ENCODE measurements at regions not wholly inside any gene's neighbourhood (a gene's known extent, or its start where the extent isn't known, plus 50 kb on each side); places are given as distances from the start of the nearest gene placed in this dataset.
"Not testable (repeated sequence)": the region's sequence is repeated elsewhere in the genome, so short reads cannot be mapped to it uniquely, and the experiment has no call there.

DNA sequence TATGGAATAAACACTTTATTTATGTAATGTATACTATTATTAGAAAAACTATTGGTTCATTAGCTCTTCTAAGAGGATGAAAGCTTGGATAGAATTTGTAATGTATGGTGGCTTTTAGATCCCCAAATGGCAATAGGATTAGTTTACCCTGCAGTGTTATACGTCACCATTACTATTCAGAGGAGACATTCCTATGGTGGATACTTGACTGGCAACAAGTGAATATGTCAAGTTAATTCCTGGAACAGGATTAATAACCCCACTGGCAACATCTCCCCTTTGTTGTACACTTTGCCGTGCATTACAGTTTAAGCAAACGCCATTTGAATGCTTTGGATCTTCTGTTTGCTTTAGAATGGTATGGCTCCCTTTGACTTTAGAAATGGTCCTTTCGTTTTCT lies 420.3 kb downstream of the FAM47B start:
- H3K36me3 ChIP-seq (ENCODE audit: control insufficient read depth, insufficient read depth, low read length): no peaks in the 10 kb centered on the region

GRCh38 chrX:35374116-35374515 lies 424.0 kb upstream of the MAGEB16 start:
- no peaks in the 10 kb centered on the region for H3K4me1 Mint-ChIP-seq (ENCODE audit: low read depth, unreplicated experiment)
- peaks cover 2% of the 10 kb centered on the region for H3K27me3 Mint-ChIP-seq (ENCODE audit: insufficient read depth, unreplicated experiment)
- CTCF ChIA-PET: no interaction called here
- BruUV-seq (replicated peaks): no TSS peak
- no peak for DNase-seq
- no peaks in the 10 kb centered on the region for H3K4me1 ChIP-seq
- no peaks in the 10 kb centered on the region for H3K27me3 ChIP-seq (replicated peaks; ENCODE audit: control insufficient read depth, insufficient read depth, low read length)
- no peak overlapping the region for H3K4me3 ChIP-seq (ENCODE audit: low read depth, low read length)
- no peaks in the 10 kb centered on the region for H3K9me3 ChIP-seq
- H3K27ac Mint-ChIP-seq (ENCODE audit: unreplicated experiment): no peak overlapping the region
- no peaks in the 10 kb centered on the region for H3K36me3 Mint-ChIP-seq (ENCODE audit: insufficient read depth, unreplicated experiment)
- no peaks in the 10 kb centered on the region for H3K9me3 Mint-ChIP-seq (ENCODE audit: unreplicated experiment)
- POLR2A ChIA-PET: no interaction called here
- intact Hi-C loops (cut with micrococcal nuclease; ENCODE audit: unreplicated experiment): no loop called here
- no peak for TF ChIP-seq CTCF (IDR thresholded peaks at IDR 0.05; ENCODE audit: insufficient read depth in 1 of 2, low read depth in 1 of 2, low read length in 1 of 2, severe bottlenecking in 1 of 2, unreplicated experiment in 1 of 2)
- H3K36me3 ChIP-seq (ENCODE audit: control insufficient read depth, insufficient read depth, low read length): no peaks in the 10 kb centered on the region
- no peak overlapping the region for H3K4me3 Mint-ChIP-seq (ENCODE audit: unreplicated experiment)

More for the DNA sequence above, 420.3 kb downstream of the FAM47B start:
- Histone ChIP-seq H3K4me1 (no peaks in the 10 kb centered on the region), H3K27me3 (replicated peaks; ENCODE audit: control insufficient read depth, insufficient read depth, low read length) (no peaks in the 10 kb centered on the region), H3K9me3 (no peaks in the 10 kb centered on the region), H3K4me3 (ENCODE audit: low read depth, low read length) (no peak overlapping the region)
- Mint-ChIP-seq H3K4me1 (ENCODE audit: low read depth, unreplicated experiment) (no peaks in the 10 kb centered on the region), H3K9me3 (ENCODE audit: unreplicated experiment) (no peaks in the 10 kb centered on the region), H3K27me3 (ENCODE audit: insufficient read depth, unreplicated experiment) (no peaks in the 10 kb centered on the region), H3K27ac (ENCODE audit: unreplicated experiment) (no peak overlapping the region), H3K36me3 (ENCODE audit: insufficient read depth, unreplicated experiment) (no peaks in the 10 kb centered on the region), H3K4me3 (ENCODE audit: unreplicated experiment) (no peak overlapping the region)
- no peak for DNase-seq
- TF ChIP-seq CTCF (IDR thresholded peaks at IDR 0.05; ENCODE audit: insufficient read depth in 1 of 2, low read depth in 1 of 2, low read length in 1 of 2, severe bottlenecking in 1 of 2, unreplicated experiment in 1 of 2): no peak
- intact Hi-C loops (cut with micrococcal nuclease; ENCODE audit: unreplicated experiment): no loop called here
- ChIA-PET POLR2A (no interaction called here), CTCF (no interaction called here)
- no TSS peak for BruUV-seq (replicated peaks)

DNA sequence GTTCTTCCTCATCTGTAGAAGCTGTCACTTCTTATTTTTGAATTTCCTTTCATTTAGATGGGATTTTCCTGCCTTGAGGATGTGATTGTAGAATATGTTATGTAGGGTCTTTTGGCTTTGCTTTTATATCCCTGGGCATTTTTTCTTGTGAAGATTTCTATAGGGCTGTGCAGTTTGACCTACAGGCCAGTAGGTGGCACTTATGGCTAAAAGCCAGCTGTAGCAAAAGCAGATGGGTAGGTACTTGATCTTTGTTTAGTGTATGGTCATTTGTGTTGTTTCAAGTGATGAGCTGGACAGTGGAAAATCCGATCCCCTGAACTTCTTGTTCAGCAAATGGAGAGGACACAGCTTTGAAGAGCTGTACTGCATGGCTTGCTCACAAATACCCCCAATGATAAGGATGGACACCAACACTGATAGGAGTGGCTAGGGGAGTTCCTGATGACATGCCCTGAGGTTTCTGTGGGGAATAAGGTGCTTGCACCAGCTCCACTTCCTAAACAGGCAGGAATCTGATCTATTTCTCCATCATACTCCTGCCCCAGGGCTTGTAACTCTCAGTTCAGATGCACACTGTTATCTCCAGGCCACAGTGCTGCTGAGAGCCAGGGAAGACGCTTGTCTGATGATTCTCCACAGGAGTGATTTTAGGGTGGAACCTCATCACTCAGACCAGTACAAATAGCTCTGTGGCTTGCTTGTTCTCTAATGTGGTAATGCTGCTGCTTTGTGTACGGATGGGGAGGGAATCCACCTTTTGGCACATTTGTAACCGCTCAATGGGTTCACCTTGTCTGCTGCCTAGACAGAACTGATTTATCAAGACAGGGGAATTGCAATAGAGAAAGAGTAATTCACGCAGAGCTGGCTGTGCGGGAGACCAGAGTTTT lies 417.1 kb upstream of the MAGEB16 start:
- CTCF ChIA-PET: no interaction called here
- DNase-seq: peak in 1 of 2 experiments; percentile 6
- no peak overlapping the region for H3K27ac Mint-ChIP-seq (ENCODE audit: unreplicated experiment)

DNA sequence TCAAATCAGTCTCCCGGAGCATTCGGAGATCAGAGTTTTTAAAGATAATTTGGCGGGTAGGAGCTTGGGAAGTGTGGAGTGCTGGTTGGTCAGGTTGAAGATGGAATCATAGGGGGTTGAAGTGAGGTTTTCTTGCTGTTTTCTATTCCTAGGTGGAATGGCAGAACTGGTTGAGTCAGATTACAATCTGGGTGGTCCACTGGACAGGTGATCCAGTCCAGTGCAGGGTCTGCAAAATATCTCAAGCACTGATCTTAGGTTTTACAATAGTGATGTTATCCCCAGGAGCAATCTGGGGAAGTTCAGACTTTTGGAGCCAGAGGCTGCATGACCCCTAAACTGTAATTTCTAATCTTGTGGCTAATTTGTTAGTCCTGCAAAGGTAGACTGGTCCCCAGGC lies 416.4 kb upstream of the MAGEB16 start:
- not testable (repeated sequence) for H3K9me3 Mint-ChIP-seq (ENCODE audit: unreplicated experiment)

More for the DNA sequence above, 417.1 kb upstream of the MAGEB16 start:
- Mint-ChIP-seq H3K36me3 (ENCODE audit: insufficient read depth, unreplicated experiment) (no peaks in the 10 kb centered on the region), H3K9me3 (ENCODE audit: unreplicated experiment) (no peaks in the 10 kb centered on the region), H3K27me3 (ENCODE audit: insufficient read depth, unreplicated experiment) (peaks cover 2% of the 10 kb centered on the region), H3K4me1 (ENCODE audit: low read depth, unreplicated experiment) (no peaks in the 10 kb centered on the region), H3K4me3 (ENCODE audit: unreplicated experiment) (no peak overlapping the region)
- Histone ChIP-seq H3K9me3 (no peaks in the 10 kb centered on the region), H3K4me1 (no peaks in the 10 kb centered on the region), H3K36me3 (ENCODE audit: control insufficient read depth, insufficient read depth, low read length) (no peaks in the 10 kb centered on the region), H3K27me3 (replicated peaks; ENCODE audit: control insufficient read depth, insufficient read depth, low read length) (no peaks in the 10 kb centered on the region), H3K4me3 (ENCODE audit: low read depth, low read length) (no peak overlapping the region)
- no TSS peak for BruUV-seq (replicated peaks)
- POLR2A ChIA-PET: no interaction called here
- intact Hi-C loops (cut with micrococcal nuclease; ENCODE audit: unreplicated experiment): loop anchor here (5.0 to 10.0 kb wide), 2 partner anchors 1186 to 1484 kb away; no protein-coding TSS in a partner anchor
- peak; percentile 34 to 62 for TF ChIP-seq CTCF (IDR thresholded peaks at IDR 0.05; ENCODE audit: insufficient read depth in 1 of 2, low read depth in 1 of 2, low read length in 1 of 2, severe bottlenecking in 1 of 2, unreplicated experiment in 1 of 2)

More for the DNA sequence above, 416.4 kb upstream of the MAGEB16 start:
- BruUV-seq (replicated peaks); H3K4me3 ChIP-seq (ENCODE audit: low read depth, low read length); H3K9me3 ChIP-seq; H3K4me3 Mint-ChIP-seq (ENCODE audit: unreplicated experiment); H3K27me3 Mint-ChIP-seq (ENCODE audit: insufficient read depth, unreplicated experiment); DNase-seq; POLR2A ChIA-PET; CTCF ChIA-PET; H3K4me1 ChIP-seq; H3K36me3 ChIP-seq (ENCODE audit: control insufficient read depth, insufficient read depth, low read length); H3K4me1 Mint-ChIP-seq (ENCODE audit: low read depth, unreplicated experiment); H3K36me3 Mint-ChIP-seq (ENCODE audit: insufficient read depth, unreplicated experiment); H3K27me3 ChIP-seq (replicated peaks; ENCODE audit: control insufficient read depth, insufficient read depth, low read length); H3K27ac Mint-ChIP-seq (ENCODE audit: unreplicated experiment): not testable (repeated sequence)
- intact Hi-C loops (cut with micrococcal nuclease; ENCODE audit: unreplicated experiment): loop anchor here (5.0 to 10.0 kb wide), 2 partner anchors 1186 to 1483 kb away; no protein-coding TSS in a partner anchor
